ENCODE measurements at regions not wholly inside any gene's neighbourhood (a gene's known extent, or its start where the extent isn't known, plus 50 kb on each side); places are given as distances from the start of the nearest gene placed in this dataset.

- WGBS = 48% methylated on average over 3 of the region's 3 CpGs
- H3K4me3 ChIP-seq (ENCODE audit: low read depth in 1 of 3, low read length in 3 of 3) = no peak overlapping the region
- H3K36me3 ChIP-seq (ENCODE audit: control insufficient read depth in 4 of 4, insufficient read depth in 3 of 4, low read depth in 1 of 4, low read length in 3 of 4) = no peaks in the 10 kb centered on the region
- TF ChIP-seq MAX (IDR thresholded peaks at IDR 0.05) (no peak), REST (IDR thresholded peaks at IDR 0.05) (no peak)
- no peak overlapping the region for H3K27ac ChIP-seq (ENCODE audit: low read depth in 1 of 2, low read length in 2 of 2)
- peaks cover 0 to 5% (median 0%) of the 10 kb centered on the region in 4 donors for H3K4me1 ChIP-seq (ENCODE audit: control insufficient read depth in 4 of 4, insufficient read depth in 4 of 4, low read length in 3 of 4)
- no peaks in the 10 kb centered on the region for H3K27me3 ChIP-seq (ENCODE audit: control insufficient read depth in 4 of 4, insufficient read depth in 4 of 4, low read length in 3 of 4)
- no peak for DNase-seq (ENCODE audit: low spot score)
- no peaks in the 10 kb centered on the region for H3K9me3 ChIP-seq (ENCODE audit: control insufficient read depth in 4 of 4, low read length in 3 of 4)
- no peak overlapping the region for H3K9ac ChIP-seq (ENCODE audit: low read depth in 1 of 2, low read length in 2 of 2)
These were observed 67.0 kb upstream of the RPS23 start for GRCh38 chr5:82345108-82345507.

- no peaks in the 10 kb centered on the region for H3K27me3 ChIP-seq (ENCODE audit: control insufficient read depth in 4 of 4, insufficient read depth in 4 of 4, low read length in 3 of 4)
- 88% methylated on average over 1 of the region's 1 CpG for WGBS
- no peak overlapping the region for H3K4me3 ChIP-seq (ENCODE audit: low read depth in 1 of 3, low read length in 3 of 3)
- DNase-seq (ENCODE audit: low spot score) = no peak
- H3K27ac ChIP-seq (ENCODE audit: low read depth in 1 of 2, low read length in 2 of 2) = no peak overlapping the region
- H3K4me1 ChIP-seq (ENCODE audit: control insufficient read depth in 4 of 4, insufficient read depth in 4 of 4, low read length in 3 of 4) = peaks cover 0 to 5% (median 0%) of the 10 kb centered on the region in 4 donors
- no peak overlapping the region for H3K9ac ChIP-seq (ENCODE audit: low read depth in 1 of 2, low read length in 2 of 2)
- TF ChIP-seq REST (IDR thresholded peaks at IDR 0.05) (no peak), SP1 (IDR thresholded peaks at IDR 0.05) (no peak), FOXA2 (IDR thresholded peaks at IDR 0.05) (no peak), RXRA (IDR thresholded peaks at IDR 0.05) (no peak), TAF1 (conservative IDR thresholded peaks at IDR 0.05) (no peak), GABPA (IDR thresholded peaks at IDR 0.05 in 1 of 2, conservative IDR thresholded peaks at IDR 0.05 in 1 of 2) (no peak), YY1 (IDR thresholded peaks at IDR 0.05) (no peak), HNF4A (conservative IDR thresholded peaks at IDR 0.05) (no peak), HNF4G (IDR thresholded peaks at IDR 0.05) (no peak), RAD21 (IDR thresholded peaks at IDR 0.05) (no peak), NR2F2 (IDR thresholded peaks at IDR 0.05) (no peak), EGR1 (IDR thresholded peaks at IDR 0.05; ENCODE audit: low read depth in 2 of 2) (no peak), CTCF (IDR thresholded peaks at IDR 0.05; ENCODE audit: low read depth, low read length, missing input control) (no peak), JUND (IDR thresholded peaks at IDR 0.05) (no peak), MAX (IDR thresholded peaks at IDR 0.05) (no peak)
- no peaks in the 10 kb centered on the region for H3K9me3 ChIP-seq (ENCODE audit: control insufficient read depth in 4 of 4, low read length in 3 of 4)
- H3K36me3 ChIP-seq (ENCODE audit: control insufficient read depth in 4 of 4, insufficient read depth in 3 of 4, low read depth in 1 of 4, low read length in 3 of 4) = no peaks in the 10 kb centered on the region
These were observed 63.2 kb upstream of the RPS23 start for GRCh38 chr5:82341325-82341724.
